DOHH2 (cell line): ENCODE measurements at regions not wholly inside any gene's neighbourhood (a gene's known extent, or its start where the extent isn't known, plus 50 kb on each side); places are given as distances from the start of the nearest gene placed in this dataset.

Source experiments
- CTCF ChIP-seq: fragments of 200-600 bp; sonication (generic); IDR thresholded peaks from one replicate; pipeline ENCODE4 v1.5.1; 2014; ENCODE audit warnings: antibody characterized with exemption, mild to moderate bottlenecking, low read depth, low read length; ENCODE audit not compliant: poor library complexity, severe bottlenecking
- EZH2phosphoT487 ChIP-seq: fragments of 200-600 bp; sonication (generic); IDR thresholded peaks from 2 replicates; pipeline ENCODE4 v1.6.1; 2017; ENCODE audit warnings: borderline replicate concordance, mild to moderate bottlenecking, antibody characterized with exemption, low read length, moderate library complexity, mixed read lengths

- no peak for TF ChIP-seq CTCF
- TF ChIP-seq EZH2phosphoT487 = no peak
Measured at GRCh38 chrX:20488473-20488872, 221.8 kb upstream of the RPS6KA3 start.
